ENCODE measurements at regions not wholly inside any gene's neighbourhood (a gene's known extent, or its start where the extent isn't known, plus 50 kb on each side); places are given as distances from the start of the nearest gene placed in this dataset.

DNA sequence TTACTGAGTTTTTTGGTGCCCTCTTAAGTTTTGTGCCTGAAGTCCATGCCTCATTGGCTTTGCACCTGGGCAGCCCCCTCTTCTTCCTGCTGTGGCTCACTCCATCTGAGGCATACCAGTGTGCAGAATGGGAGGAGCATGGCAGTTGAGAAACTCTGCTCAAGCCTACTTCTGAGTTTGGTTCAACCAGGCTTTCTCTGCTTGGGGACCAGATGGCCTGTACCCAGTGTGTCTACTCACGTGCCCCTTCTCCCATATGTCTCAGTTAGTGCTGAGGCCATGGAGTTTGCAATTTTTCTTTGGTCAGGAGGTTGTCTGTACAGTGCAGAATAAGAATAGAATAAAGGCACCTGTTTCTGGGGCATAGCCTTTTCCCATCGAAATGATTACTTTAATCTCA is 383.3 kb upstream of the DDHD1 start:
- no peaks in the 10 kb centered on the region for H3K36me3 ChIP-seq
- H3K9me3 ChIP-seq: no peaks in the 10 kb centered on the region
- no peak for DNase-seq
- H3K4me3 ChIP-seq: no peak overlapping the region
- H3K4me1 ChIP-seq: peaks cover 25% of the 10 kb centered on the region
- intact Hi-C loops (cut with DNase I): no loop called here
- no peak for ATAC-seq
- no peak for TF ChIP-seq CTCF (IDR thresholded peaks at IDR 0.05)
- no peak overlapping the region for H3K27ac ChIP-seq
- no peaks in the 10 kb centered on the region for H3K27me3 ChIP-seq (ENCODE audit: low read depth)

- Histone ChIP-seq H3K9me3 (no peaks in the 10 kb centered on the region), H3K4me1 (peaks cover 24% of the 10 kb centered on the region), H3K27ac (no peak overlapping the region), H3K27me3 (ENCODE audit: low read depth) (no peaks in the 10 kb centered on the region), H3K4me3 (no peak overlapping the region), H3K36me3 (no peaks in the 10 kb centered on the region)
- intact Hi-C loops (cut with DNase I): no loop called here
- no peak for ATAC-seq
- no peak for DNase-seq
- TF ChIP-seq CTCF (IDR thresholded peaks at IDR 0.05): no peak
These were observed 381.7 kb upstream of the DDHD1 start for GRCh38 chr14:53534841-53535240.

DNA sequence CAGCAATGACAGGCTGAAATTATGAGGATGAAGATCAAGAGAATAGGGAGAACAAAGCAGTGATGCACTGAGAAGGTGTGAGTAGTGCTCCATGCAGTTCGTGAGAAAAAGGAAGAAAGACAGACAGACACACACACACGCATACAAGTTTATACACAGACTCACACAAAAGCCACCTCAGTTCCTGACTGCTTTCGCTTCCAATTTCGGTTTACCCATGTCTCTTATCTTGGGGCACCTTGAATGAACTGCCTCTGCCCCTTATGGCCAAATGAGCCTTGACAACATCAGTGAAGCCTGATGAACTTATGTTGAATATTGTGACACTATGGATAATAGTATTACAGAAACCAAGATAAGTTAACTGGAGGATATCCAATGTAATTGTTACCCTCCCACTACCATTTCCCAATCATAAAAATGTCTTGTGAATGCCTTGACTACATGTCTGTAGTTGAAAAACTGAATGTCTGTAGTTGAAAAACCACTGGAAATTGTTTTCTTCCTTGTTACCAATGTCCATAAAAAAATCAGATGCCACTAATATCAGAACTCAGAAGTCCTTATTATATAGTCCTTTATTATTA is 380.4 kb upstream of the DDHD1 start:
- H3K27ac ChIP-seq: no peak overlapping the region
- no peak for ATAC-seq
- H3K27me3 ChIP-seq (ENCODE audit: low read depth): no peaks in the 10 kb centered on the region
- H3K4me3 ChIP-seq: no peak overlapping the region
- no peak for TF ChIP-seq CTCF (IDR thresholded peaks at IDR 0.05)
- no peaks in the 10 kb centered on the region for H3K9me3 ChIP-seq
- no peaks in the 10 kb centered on the region for H3K36me3 ChIP-seq
- no peak for DNase-seq
- peaks cover 11% of the 10 kb centered on the region for H3K4me1 ChIP-seq
- intact Hi-C loops (cut with DNase I): no loop called here

DNA sequence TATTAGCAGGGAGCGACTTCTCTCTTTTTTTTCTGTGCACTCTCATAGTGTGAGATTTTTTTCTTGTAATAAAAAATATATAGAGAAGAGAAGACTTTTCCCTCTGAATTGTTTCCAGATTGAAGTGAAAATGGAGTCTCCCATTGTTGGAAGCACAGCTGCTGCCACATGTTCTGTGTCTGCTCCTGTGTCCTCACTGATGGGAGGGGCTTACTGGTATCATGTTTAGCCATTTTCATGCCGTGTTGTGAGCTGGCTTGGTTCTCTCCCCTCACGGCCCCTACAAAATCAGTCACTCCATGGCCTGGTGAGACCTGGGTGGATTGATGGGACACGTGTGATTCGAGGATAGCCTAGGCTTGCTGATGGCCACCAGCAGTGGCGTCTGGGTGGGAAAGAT is 379.7 kb upstream of the DDHD1 start:
- intact Hi-C loops (cut with DNase I): no loop called here
- DNase-seq (no peak), ATAC-seq (no peak)
- H3K9me3 ChIP-seq: no peaks in the 10 kb centered on the region
- no peaks in the 10 kb centered on the region for H3K27me3 ChIP-seq (ENCODE audit: low read depth)
- H3K4me3 ChIP-seq: no peak overlapping the region
- no peaks in the 10 kb centered on the region for H3K36me3 ChIP-seq
- TF ChIP-seq CTCF (IDR thresholded peaks at IDR 0.05): no peak
- no peak overlapping the region for H3K27ac ChIP-seq
- H3K4me1 ChIP-seq: peaks cover 5% of the 10 kb centered on the region

DNA sequence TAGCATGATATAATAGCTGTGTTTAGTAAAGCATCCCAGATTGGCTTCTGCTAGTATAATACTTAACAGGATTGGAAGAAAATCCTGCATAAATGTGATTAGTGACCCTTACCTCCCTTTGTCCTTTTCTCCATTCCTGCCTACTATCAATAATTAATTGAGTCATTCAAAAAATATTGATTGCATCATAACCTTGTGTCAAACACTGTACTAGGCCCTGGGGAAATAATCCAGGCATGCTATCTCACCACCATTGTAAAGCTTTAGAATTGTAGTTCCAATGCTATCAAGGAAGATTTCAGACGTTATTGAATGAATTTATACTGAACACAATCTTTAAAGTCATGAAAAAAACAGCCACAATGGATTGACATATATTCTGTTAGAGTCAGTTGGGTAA is 378.6 kb upstream of the DDHD1 start:
- intact Hi-C loops (cut with DNase I): no loop called here
- no peak for TF ChIP-seq CTCF (IDR thresholded peaks at IDR 0.05)
- no peak overlapping the region for H3K27ac ChIP-seq
- no peak overlapping the region for H3K4me3 ChIP-seq
- no peaks in the 10 kb centered on the region for H3K27me3 ChIP-seq (ENCODE audit: low read depth)
- H3K9me3 ChIP-seq: no peaks in the 10 kb centered on the region
- ATAC-seq (no peak), DNase-seq (no peak)
- no peaks in the 10 kb centered on the region for H3K36me3 ChIP-seq
- H3K4me1 ChIP-seq: no peaks in the 10 kb centered on the region

DNA sequence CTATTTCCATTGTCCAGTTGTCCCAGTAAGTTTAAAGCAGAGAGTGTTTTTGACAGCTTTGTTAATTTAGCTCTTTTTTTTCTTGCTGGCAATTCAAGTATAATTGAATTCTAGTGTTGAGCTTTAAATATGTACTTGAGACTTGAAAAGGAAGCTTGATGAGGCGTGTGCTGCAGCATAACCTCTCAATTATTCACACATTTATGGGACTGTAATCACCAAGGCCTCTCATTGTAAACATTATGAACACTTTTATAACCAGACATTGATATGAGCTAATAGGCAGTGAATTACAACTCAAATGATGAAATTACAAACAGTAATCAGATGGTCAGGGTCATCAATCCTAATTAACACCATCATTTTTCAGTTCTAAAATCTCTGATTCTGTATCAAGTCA is 378.0 kb upstream of the DDHD1 start:
- ATAC-seq: no peak
- no peak for DNase-seq
- Histone ChIP-seq H3K27ac (no peak overlapping the region), H3K4me1 (no peaks in the 10 kb centered on the region), H3K27me3 (ENCODE audit: low read depth) (no peaks in the 10 kb centered on the region), H3K4me3 (no peak overlapping the region), H3K36me3 (no peaks in the 10 kb centered on the region), H3K9me3 (no peaks in the 10 kb centered on the region)
- intact Hi-C loops (cut with DNase I): no loop called here
- TF ChIP-seq CTCF (IDR thresholded peaks at IDR 0.05): no peak
